ENCODE measurements at regions not wholly inside any gene's neighbourhood (a gene's known extent, or its start where the extent isn't known, plus 50 kb on each side); places are given as distances from the start of the nearest gene placed in this dataset.

- no peak overlapping the region for H2AFZ ChIP-seq (ENCODE audit: low read depth, low read length)
- ChIA-PET CTCF (ENCODE audit: low intra/inter-chr PET ratio) (no interaction called here), POLR2A (no interaction called here)
- H3K27ac ChIP-seq (ENCODE audit: extremely low read depth, low read depth, low read length) = no peak overlapping the region
- no peak for ATAC-seq
- H3K36me3 ChIP-seq (ENCODE audit: control insufficient read depth, insufficient read depth, low read length) = no peaks in the 10 kb centered on the region
- intact Hi-C loops (cut with micrococcal nuclease) (no loop called here), in situ Hi-C loops (cut with MboI) (no loop called here)
- no peak overlapping the region for H3K9ac ChIP-seq (ENCODE audit: insufficient read depth in 1 of 2, low read depth in 2 of 2, low read length in 2 of 2)
- H3K4me1 ChIP-seq (replicated peaks in 1 of 2; ENCODE audit: control insufficient read depth in 2 of 2, insufficient read depth in 2 of 2, low read length in 2 of 2) = no peaks in the 10 kb centered on the region
- no peaks in the 10 kb centered on the region for H3K27me3 ChIP-seq (ENCODE audit: control insufficient read depth in 2 of 2, insufficient read depth in 2 of 2, low read length in 2 of 2)
- no peaks in the 10 kb centered on the region for H3K9me3 ChIP-seq (replicated peaks; ENCODE audit: control insufficient read depth, insufficient read depth, low read depth, low read length)
- no peaks in the 10 kb centered on the region for H4K20me1 ChIP-seq (replicated peaks; ENCODE audit: control insufficient read depth, insufficient read depth, low read length)
- no peak for DNase-seq (ENCODE audit: extremely low read depth in 1 of 4, low spot score in 3 of 4)
- H3K4me3 ChIP-seq = no peak overlapping the region
- FAIRE-seq = no peak
- no peaks in the 10 kb centered on the region for H3K79me2 ChIP-seq (ENCODE audit: control insufficient read depth, insufficient read depth, low read length)
- no peaks in the 10 kb centered on the region for H3K9me1 ChIP-seq (ENCODE audit: control insufficient read depth, insufficient read depth, low read length)
- no TSS peak for BruUV-seq (replicated peaks)
- H3K4me2 ChIP-seq (ENCODE audit: insufficient read depth, low read length) = no peak overlapping the region
- TF ChIP-seq GMEB1 (CRISPR knock-in tag; IDR thresholded peaks at IDR 0.05) (no peak), FIP1L1 (IDR thresholded peaks at IDR 0.05; ENCODE audit: low read depth, low read length, poor library complexity, severe bottlenecking) (no peak), KDM1A (IDR thresholded peaks at IDR 0.05) (no peak), E2F1 (CRISPR knock-in tag; IDR thresholded peaks at IDR 0.05) (no peak), NBN (IDR thresholded peaks at IDR 0.05; ENCODE audit: low read depth) (no peak), NFATC3 (IDR thresholded peaks at IDR 0.05) (no peak), ID3 (CRISPR knock-in tag; IDR thresholded peaks at IDR 0.05) (no peak), ID3 (tag; IDR thresholded peaks at IDR 0.05) (no peak), RBM39 (optimal IDR thresholded peaks at IDR 0.05; ENCODE audit: low read depth, low read length) (no peak), RBM15 (IDR thresholded peaks at IDR 0.05; ENCODE audit: insufficient read depth, low read length) (no peak), ZHX1 (conservative IDR thresholded peaks at IDR 0.05; ENCODE audit: low read length) (no peak), PRDM10 (IDR thresholded peaks at IDR 0.05; ENCODE audit: partially characterized antibody) (no peak), LCOR (CRISPR knock-in tag; IDR thresholded peaks at IDR 0.05) (no peak)
Observed at GRCh38 chr2:221635949-221636348, 63.8 kb upstream of the EPHA4 start.

Data from K562 (cell line).